Psoas muscle (tissue), 7 donors: ENCODE measurements at regions not wholly inside any gene's neighbourhood (a gene's known extent, or its start where the extent isn't known, plus 50 kb on each side); places are given as distances from the start of the nearest gene placed in this dataset.

Experiments
- ATAC-seq, 4 donors: fragments of 200-7000 bp; cut with Tn5 transposase; one replicate each; pipeline ENCODE4 v1.9.1; 2020; ENCODE audit warnings: moderate library complexity in 3 of 4, mild to moderate bottlenecking in 2 of 4
- DNase-seq, 2 donors: peaks; one replicate each; pipeline ENCODE4 v3.0.0-alpha.2; 2020
- H3K27ac ChIP-seq: fragments of 200-600 bp; one replicate; pipeline ENCODE4 v1.8.0; 2022
- H3K27me3 ChIP-seq, 3 donors: fragments of 200-600 bp in 1 of 3; one replicate each; pipeline versions ENCODE4 v1.6.1 to v1.8.0; 2013 to 2022; ENCODE audit warnings: low read length in 2 of 3, mild to moderate bottlenecking in 2 of 3, moderate library complexity in 1 of 3; ENCODE audit not compliant: insufficient read depth in 3 of 3
- H3K36me3 ChIP-seq, 2 donors: fragments of 200-600 bp in 1 of 2; one replicate each; pipeline versions ENCODE4 v1.6.1 to v1.8.0; 2013 to 2022; ENCODE audit warnings: low read depth in 1 of 2, mild to moderate bottlenecking in 1 of 2, moderate library complexity in 1 of 2; ENCODE audit not compliant: insufficient read depth in 1 of 2
- H3K4me1 ChIP-seq: fragments of 200-600 bp; one replicate; pipeline ENCODE4 v1.8.0; 2022
- H3K4me3 ChIP-seq: fragments of 200-600 bp; one replicate; pipeline ENCODE4 v1.8.0; 2022; ENCODE audit warnings: mild to moderate bottlenecking
- H3K9me3 ChIP-seq: fragments of 200-600 bp; one replicate; pipeline ENCODE4 v1.8.0; 2022
- WGBS, 3 donors: extraction: QIAGEN DNeasy Blood & Tissue Kit; methylation state at CpG; one replicate each; pipeline versions ENCODE4 v1.1.6 to v1.1.7; 2013; 5-methylcytosine and 5-hydroxymethylcytosine counted together
- intact Hi-C, 2 donors: fragments of 100-400 bp; cut with DNase I; formaldehyde crosslinking; loops; one replicate each; pipeline versions ENCODE4 v1.11.0 to v1.14.2; 2022
- TF ChIP-seq, protein P1 (sequence below): fragments of 200-600 bp; IDR thresholded peaks from one replicate; pipeline ENCODE4 v1.8.0; 2022; ENCODE audit warnings: antibody characterized with exemption
- donor health status: healthy with polysubstance abuse.
- donor health status: DM: no; HTN: no; CAD: no; lungs with moderate emphysema.
- donor health status: Bipolar disorder and iron deficiency.
- donor health status: healthy.
- donor health status: DM: yes; HTN: yes; CAD: no.
- donor health status: DM: no; HTN: no; CAD: no.
- donor health status: DM: yes; HTN: yes; CAD: no.

DNA sequence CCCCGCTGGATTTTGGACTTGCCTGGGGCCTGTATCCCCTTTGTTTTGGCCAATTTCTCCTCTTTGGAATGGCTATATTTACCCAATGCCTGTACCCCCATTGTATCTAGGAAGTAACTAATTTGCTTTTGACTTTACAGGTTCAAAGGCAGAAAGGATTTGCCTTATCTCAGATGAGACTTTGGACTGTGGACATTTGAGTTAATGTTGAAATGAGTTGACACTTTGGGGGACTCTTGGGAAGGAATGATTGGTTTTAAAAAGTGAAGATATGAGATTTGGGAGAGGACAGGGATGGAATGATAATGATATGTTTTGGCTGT, 1220.3 kb upstream of the CITED2 start:
- TF ChIP-seq, protein P1, sequence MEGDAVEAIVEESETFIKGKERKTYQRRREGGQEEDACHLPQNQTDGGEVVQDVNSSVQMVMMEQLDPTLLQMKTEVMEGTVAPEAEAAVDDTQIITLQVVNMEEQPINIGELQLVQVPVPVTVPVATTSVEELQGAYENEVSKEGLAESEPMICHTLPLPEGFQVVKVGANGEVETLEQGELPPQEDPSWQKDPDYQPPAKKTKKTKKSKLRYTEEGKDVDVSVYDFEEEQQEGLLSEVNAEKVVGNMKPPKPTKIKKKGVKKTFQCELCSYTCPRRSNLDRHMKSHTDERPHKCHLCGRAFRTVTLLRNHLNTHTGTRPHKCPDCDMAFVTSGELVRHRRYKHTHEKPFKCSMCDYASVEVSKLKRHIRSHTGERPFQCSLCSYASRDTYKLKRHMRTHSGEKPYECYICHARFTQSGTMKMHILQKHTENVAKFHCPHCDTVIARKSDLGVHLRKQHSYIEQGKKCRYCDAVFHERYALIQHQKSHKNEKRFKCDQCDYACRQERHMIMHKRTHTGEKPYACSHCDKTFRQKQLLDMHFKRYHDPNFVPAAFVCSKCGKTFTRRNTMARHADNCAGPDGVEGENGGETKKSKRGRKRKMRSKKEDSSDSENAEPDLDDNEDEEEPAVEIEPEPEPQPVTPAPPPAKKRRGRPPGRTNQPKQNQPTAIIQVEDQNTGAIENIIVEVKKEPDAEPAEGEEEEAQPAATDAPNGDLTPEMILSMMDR: no peak
- H3K27me3 ChIP-seq: no peaks in the 10 kb centered on the region
- 86 to 100% (median 87%) methylated on average over 1 of the region's 1 CpG for WGBS, 3 donors
- ATAC-seq (no peak), DNase-seq (no peak)
- H3K27ac ChIP-seq: no peak overlapping the region
- H3K4me1 ChIP-seq: no peaks in the 10 kb centered on the region
- no peaks in the 10 kb centered on the region for H3K36me3 ChIP-seq
- H3K4me3 ChIP-seq: no peak overlapping the region
- intact Hi-C loops: no loop called here
- H3K9me3 ChIP-seq: no peaks in the 10 kb centered on the region

- no peaks in the 10 kb centered on the region for H3K4me1 ChIP-seq
- no peaks in the 10 kb centered on the region for H3K27me3 ChIP-seq
- intact Hi-C loops: no loop called here
- ATAC-seq: no peak
- no peak overlapping the region for H3K4me3 ChIP-seq
- WGBS, 3 donors: 95 to 100% (median 96%) methylated on average over 3 of the region's 3 CpGs
- TF ChIP-seq, protein P1: no peak
- H3K36me3 ChIP-seq: no peaks in the 10 kb centered on the region
- no peaks in the 10 kb centered on the region for H3K9me3 ChIP-seq
- DNase-seq: no peak
- H3K27ac ChIP-seq: no peak overlapping the region
These were observed 1218.4 kb upstream of the CITED2 start for GRCh38 chr6:140592877-140593276.

DNA sequence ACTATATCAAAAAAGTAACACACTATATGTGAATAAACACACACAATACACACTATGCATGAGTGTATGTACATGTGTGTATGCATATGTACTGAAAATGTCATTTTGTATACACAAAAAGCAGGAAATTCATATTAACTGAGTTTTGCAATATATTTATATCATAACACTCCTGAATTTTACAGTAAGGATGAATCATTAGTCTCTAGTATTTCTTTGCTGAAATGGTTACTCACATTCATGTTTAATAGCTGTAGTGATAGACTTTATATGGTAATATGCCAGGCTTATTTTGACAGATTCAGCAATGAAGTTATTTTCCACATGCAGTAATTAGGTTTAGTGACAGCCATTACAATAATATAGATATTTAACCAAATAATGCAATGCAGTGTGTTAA, 1216.2 kb upstream of the CITED2 start:
- intact Hi-C loops: no loop called here
- DNase-seq: no peak
- H3K9me3 ChIP-seq: no peaks in the 10 kb centered on the region
- H3K4me1 ChIP-seq: no peaks in the 10 kb centered on the region
- ATAC-seq: no peak
- TF ChIP-seq, protein P1: no peak
- H3K36me3 ChIP-seq: no peaks in the 10 kb centered on the region
- H3K27ac ChIP-seq: no peak overlapping the region
- no peak overlapping the region for H3K4me3 ChIP-seq
- no peaks in the 10 kb centered on the region for H3K27me3 ChIP-seq

DNA sequence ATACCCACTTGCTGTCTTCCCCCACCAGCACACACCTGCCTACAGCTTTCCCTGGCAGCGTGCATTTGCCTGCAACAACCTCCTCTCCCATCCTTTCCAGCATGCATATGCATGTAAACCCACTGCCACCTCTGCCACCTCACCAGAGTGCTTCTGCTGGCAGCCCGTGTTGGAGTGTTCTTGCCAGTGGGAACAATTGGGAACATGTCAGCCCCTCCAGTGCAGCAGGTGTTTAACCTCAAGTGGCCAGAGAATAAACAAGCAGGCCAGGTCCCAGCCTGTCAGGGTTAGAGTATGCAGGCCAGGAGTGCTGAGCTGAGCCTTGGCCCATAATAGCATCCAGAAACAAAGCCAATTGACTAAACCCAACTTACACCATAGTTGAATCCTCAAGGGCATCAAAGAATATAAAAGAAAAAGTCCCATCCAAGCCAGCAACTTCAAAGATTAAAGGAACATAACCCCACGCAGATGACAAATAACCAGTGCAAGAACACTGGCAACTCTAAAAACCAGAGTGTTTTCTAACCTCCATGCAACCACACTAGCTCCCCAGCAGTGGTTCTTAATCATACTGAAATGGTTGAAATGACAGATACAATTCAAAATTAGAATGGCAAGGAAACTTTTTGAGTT, 1212.1 kb upstream of the CITED2 start:
- intact Hi-C loops: no loop called here
- TF ChIP-seq, protein P1: no peak
- Histone ChIP-seq H3K9me3 (no peaks in the 10 kb centered on the region), H3K4me1 (no peaks in the 10 kb centered on the region), H3K27me3 (peaks cover 0 to 3% (median 0%) of the 10 kb centered on the region in 3 donors), H3K27ac (no peak overlapping the region), H3K4me3 (no peak overlapping the region), H3K36me3 (no peaks in the 10 kb centered on the region)
- 49 to 67% (median 51%) methylated on average over 3 of the region's 3 CpGs for WGBS, 3 donors
- peak in 1 of 4 donors; percentile 25 for ATAC-seq
- DNase-seq: no peak

- Histone ChIP-seq H3K9me3 (no peaks in the 10 kb centered on the region), H3K27me3 (peaks cover 0 to 3% (median 0%) of the 10 kb centered on the region in 3 donors), H3K4me1 (no peaks in the 10 kb centered on the region), H3K36me3 (no peaks in the 10 kb centered on the region), H3K4me3 (no peak overlapping the region), H3K27ac (no peak overlapping the region)
- no peak for DNase-seq
- WGBS, 3 donors: 89 to 95% (median 92%) methylated on average over 1 of the region's 1 CpG
- intact Hi-C loops: no loop called here
- TF ChIP-seq, protein P1: no peak
- no peak for ATAC-seq
These were observed 1207.2 kb upstream of the CITED2 start for GRCh38 chr6:140581601-140582000.
